Head of caudate nucleus (tissue), 42 donors: ENCODE measurements at regions not wholly inside any gene's neighbourhood (a gene's known extent, or its start where the extent isn't known, plus 50 kb on each side); places are given as distances from the start of the nearest gene placed in this dataset.

ENCODE experiments used
- DNase-seq, 42 donors: peaks; one replicate each; pipeline versions ENCODE4 v3.0.0 to v3.0.0-alpha.2; 2020 to 2021; ENCODE audit warnings: mixed read lengths in 7 of 42
- intact Hi-C: fragments of 100-400 bp; cut with DNase I; formaldehyde crosslinking; loops from one replicate; pipeline ENCODE4 v1.15.0; 2022

- DNase-seq = no peak
- intact Hi-C loops = no loop called here
These were observed 142.9 kb upstream of the SLC30A5 start for GRCh38 chr5:68950930-68951329.

GRCh38 chr5:68953231-68953874 is 140.5 kb upstream of the SLC30A5 start:
- intact Hi-C loops = no loop called here
- DNase-seq = no peak

GRCh38 chr5:68953875-68954617 is 139.8 kb upstream of the SLC30A5 start:
- intact Hi-C loops = no loop called here
- peak in 1 of 42 donors; percentile 33 for DNase-seq

DNA sequence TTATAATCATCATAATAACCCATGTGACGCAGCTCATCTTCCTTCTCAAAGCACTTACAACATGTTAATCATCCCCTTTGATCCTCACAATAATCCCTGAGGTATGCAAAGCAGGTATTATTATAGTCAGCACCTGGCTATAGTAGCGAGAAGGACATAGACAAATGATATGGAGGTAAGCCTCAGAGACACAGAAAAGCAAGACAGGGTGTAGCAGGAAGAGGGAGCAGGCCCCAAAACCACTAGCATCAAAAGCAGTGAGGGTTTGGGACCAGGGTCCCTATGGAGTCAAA is 139.2 kb upstream of the SLC30A5 start:
- intact Hi-C loops = no loop called here
- DNase-seq = no peak

DNA sequence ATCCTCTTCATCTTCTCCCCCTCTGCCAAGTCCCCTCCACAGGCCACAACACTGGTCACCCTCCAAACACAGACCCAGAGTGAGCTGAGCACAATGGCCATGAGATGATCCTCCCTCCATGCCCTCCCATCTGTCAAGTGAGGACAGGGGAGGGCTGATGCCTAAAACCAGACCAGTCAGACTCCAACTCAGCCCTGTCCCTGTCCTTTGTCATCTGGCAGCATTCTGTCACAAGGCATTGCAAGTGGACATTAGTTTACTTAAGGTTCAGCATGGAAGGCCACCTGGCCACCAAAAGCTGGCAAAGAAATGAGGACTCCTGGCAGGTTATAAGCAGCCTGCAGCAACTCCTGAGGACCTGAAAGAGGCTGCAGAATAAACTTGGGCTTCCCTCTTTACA is 136.2 kb upstream of the SLC30A5 start:
- no peak for DNase-seq
- intact Hi-C loops = no loop called here

DNA sequence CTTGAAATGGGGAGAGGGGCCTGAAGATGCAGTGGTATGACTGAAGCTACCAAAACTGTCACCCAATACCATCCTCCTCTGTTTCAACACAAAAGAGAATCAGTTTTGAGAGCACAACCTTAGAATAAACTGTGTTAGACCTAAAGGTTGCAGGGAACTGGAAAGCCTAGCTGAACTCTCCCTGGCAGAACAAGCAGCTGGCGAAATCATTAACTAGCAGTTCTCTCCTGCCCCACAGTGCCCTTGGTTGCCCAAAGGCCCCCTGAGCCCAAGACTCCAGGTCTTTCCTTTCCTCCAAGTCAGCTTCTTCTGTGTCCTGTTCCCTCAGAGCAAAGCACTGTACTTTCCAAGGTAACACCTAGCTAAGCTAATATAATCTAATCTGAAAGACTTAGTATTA is 135.4 kb upstream of the SLC30A5 start:
- intact Hi-C loops = no loop called here

GRCh38 chr5:68960456-68960855 is 133.4 kb upstream of the SLC30A5 start:
- DNase-seq = no peak
- intact Hi-C loops = no loop called here

More for the DNA sequence above, 135.4 kb upstream of the SLC30A5 start:
- DNase-seq = no peak

GRCh38 chr5:68960961-68961360 is 132.9 kb upstream of the SLC30A5 start:
- intact Hi-C loops = no loop called here

GRCh38 chr5:68961762-68962161 is 132.1 kb upstream of the SLC30A5 start:
- no peak for DNase-seq
- intact Hi-C loops = no loop called here

More at GRCh38 chr5:68960961-68961360, 132.9 kb upstream of the SLC30A5 start:
- peak in 4 of 42 donors; percentile 20 to 63 (median 42) for DNase-seq

DNA sequence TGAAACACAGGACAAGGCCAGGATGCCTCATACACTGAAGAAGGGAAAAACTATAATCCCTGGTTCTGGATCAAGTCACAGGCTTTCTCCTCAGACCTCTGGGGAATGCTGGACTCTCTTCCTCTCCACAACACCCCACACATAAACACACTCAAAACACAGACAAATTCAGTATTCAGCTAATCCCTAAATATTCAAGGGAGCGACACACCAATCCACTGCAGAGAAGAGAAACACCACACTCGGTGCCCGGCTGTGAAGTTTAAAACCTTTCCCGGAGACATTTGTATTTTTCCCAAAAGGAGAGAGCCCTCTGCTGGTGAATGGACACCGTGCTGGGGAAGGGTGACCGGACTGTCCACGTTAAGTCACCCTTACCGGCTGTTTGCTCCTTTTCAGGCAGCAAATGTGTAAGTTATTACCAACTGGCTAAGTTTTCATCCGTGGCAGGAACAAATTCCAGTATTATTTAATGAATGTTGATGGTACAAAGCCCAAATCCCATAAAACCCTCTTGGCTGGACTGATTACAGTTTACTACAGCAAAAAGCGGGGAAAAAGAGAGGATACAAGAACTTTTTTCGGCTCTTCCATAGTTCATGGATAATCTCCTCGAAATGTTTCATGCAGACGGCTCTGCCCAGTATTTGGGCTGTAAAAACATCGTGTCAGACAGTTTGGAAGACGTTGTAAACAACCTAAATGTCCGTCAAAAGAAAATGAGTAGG is 130.9 kb upstream of the SLC30A5 start:
- intact Hi-C loops = no loop called here
- peak; percentile 29 to 87 (median 68) for DNase-seq

- intact Hi-C loops = no loop called here
- no peak for DNase-seq
These were observed 129.1 kb upstream of the SLC30A5 start for GRCh38 chr5:68964679-68965078.

GRCh38 chr5:68965926-68966325 is 127.9 kb upstream of the SLC30A5 start:
- no peak for DNase-seq
- intact Hi-C loops = no loop called here

DNA sequence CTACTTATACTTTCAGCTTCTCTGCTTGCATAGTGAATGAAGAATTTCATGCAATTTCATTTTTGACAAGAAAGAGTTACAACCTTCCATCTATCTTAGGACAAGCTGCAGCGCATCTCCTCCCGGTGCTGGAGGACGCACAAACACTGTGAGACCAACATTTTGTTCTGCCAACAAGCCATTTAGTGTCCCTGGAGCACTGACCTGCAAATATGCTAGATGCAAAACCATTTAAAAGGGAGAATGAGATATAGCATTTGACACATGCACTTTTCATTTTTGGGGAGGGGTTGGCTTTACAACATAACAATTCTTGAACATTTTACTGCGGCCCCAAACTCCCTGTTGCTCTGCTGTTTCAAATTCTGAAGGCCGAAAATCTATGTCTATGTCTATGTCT is 127.2 kb upstream of the SLC30A5 start:
- DNase-seq = no peak
- intact Hi-C loops = no loop called here

- intact Hi-C loops = no loop called here
- no peak for DNase-seq
These were observed 125.4 kb upstream of the SLC30A5 start for GRCh38 chr5:68968429-68968828.

DNA sequence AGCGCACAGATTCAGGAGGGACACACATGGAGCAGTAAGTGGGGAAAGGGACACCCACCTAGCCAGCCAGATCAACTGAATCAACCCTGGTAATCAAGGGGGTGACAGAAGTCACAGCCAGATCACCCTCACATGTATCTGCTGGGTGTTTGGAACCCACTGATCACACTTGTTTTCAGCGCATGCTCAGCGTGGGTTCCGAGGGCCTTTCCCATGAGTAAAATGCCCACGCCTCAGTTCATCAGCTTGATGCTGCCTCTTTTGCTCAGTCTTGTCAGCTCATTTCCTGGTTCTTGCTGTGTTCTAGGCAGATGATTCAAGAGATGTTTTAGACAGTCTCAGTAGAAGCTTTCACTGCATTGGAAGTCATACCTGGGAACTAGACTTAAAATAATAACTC is 123.2 kb upstream of the SLC30A5 start:
- intact Hi-C loops = no loop called here
- peak in 37 of 42 donors; percentile 18 to 80 (median 45) for DNase-seq

DNA sequence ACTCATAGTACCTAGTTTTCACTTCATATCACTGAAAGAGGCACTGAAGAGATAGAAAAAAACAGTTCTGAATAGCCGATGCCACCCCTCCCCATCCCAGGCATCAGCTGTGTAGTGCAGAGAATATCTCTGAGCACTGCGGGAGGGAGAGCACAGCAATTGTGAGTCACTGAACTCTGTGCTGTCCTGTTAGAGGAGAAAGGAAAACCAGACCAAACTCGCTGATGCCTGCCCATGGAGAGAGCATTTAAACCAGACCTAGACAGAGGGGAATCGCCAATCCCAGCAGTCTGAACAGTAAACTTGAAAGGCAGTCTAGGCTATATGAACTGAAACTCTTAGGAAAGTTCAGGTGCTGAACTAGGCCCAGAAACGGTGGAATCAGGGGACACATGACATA is 120.1 kb upstream of the SLC30A5 start:
- intact Hi-C loops = no loop called here
- no peak for DNase-seq

GRCh38 chr5:68983043-68983442 is 110.8 kb upstream of the SLC30A5 start:
- no peak for DNase-seq
- intact Hi-C loops = no loop called here

DNA sequence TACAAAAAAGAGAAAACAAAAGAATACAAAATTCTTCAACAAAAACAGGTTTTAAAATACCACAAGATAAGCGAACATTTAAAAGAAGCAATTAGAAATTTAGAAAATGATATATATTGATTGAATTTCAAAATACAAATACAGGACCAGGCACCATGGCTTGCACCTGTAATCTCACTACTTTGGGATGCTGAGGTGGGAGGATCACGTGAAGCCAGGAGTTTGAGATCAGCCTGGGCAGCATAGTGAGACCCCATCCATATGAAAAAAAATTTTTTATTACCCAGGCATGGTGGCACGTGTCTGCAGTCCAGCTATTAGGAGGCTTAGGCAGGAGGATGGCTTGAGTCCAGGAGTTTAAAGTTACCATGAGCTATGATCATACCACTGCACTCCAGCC is 109.9 kb upstream of the SLC30A5 start:
- intact Hi-C loops = no loop called here

DNA sequence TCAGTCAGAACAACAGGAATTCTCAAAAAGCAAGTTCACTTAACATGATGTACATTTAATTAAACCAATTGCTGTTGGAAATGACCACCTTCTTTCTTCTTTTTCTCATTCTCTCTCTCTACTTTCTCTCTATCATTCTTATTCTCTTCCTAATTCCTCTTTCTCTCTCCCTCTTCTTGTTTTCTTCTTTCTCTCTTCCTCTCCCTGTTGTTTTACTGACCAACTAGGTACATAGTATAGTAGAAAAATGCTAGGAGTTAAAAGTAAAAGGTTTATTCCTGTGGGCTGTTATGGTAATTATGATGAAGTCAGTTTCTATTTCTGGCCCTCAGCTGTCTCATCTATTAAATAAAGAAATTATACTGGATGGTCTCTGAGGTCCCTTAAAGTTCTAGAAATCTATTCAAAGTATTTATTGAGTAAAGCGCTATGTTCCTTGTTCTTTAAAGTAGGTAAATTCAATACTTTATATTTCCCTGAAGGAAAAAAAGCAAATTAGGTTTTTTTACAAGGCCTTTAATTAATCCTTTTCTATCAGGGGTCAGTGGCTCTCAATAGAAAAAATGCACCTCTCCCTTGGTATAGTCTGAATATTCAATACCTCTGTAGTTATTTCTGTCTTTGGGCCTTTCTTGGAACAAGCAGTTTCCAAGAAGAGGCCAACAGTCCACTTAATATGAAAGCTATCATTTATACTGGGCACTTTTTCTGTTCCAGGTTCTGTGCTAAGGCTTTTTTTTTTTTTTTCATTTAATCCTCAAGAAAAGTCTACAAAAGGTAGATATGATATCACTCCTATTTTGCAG is 102.3 kb upstream of the SLC30A5 start:
- intact Hi-C loops = no loop called here
- no peak for DNase-seq

More for the DNA sequence above, 109.9 kb upstream of the SLC30A5 start:
- no peak for DNase-seq

GRCh38 chr5:68994645-68995044 is 99.2 kb upstream of the SLC30A5 start:
- intact Hi-C loops = no loop called here

More at GRCh38 chr5:68994645-68995044, 99.2 kb upstream of the SLC30A5 start:
- DNase-seq = no peak
